ENCODE measurements at regions not wholly inside any gene's neighbourhood (a gene's known extent, or its start where the extent isn't known, plus 50 kb on each side); places are given as distances from the start of the nearest gene placed in this dataset.

DNA sequence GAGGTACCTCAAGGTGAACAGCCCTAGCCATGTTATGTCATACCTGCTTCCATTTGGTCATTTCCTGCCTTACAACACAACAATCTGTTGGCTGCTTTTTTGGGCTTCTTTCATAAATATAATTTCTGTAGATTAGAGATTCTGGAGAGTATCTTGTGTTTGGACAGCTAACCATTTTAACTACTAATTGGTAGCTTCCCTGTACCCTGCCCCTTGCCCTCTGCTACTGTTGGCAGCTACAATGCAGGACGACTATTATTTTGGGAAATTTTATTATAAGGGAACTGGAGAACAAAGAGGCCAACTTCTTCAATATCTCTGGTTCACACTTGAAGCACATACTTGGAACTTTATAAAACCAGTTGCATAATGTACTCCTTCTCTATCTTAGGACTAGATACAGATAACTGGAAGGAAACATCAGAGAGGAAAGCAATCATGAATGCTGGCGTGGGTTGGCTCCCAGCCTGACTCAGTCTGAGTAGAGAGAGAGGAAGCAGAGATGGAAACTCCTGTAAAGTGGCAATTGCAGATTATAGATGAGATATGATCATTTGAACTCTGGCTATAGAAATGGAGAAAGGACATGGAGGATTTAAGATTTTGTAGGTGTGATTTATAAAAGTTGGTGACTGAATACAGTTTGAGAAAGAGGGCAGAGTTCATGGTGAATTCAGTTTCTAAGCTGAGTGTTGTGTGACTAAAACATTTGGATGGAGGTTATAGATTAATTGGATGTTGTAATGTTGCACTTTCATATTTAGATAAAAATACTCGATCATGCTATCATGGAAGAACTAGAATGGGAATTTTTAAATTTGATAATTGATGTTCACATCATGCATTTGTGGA lies 74.5 kb downstream of the MDH1 start:
- TF ChIP-seq SUZ12 (IDR thresholded peaks at IDR 0.05) (no peak), FOXM1 (IDR thresholded peaks at IDR 0.05; ENCODE audit: borderline replicate concordance) (no peak), CTBP1 (IDR thresholded peaks at IDR 0.05; ENCODE audit: borderline replicate concordance) (no peak), HDGF (IDR thresholded peaks at IDR 0.05; ENCODE audit: borderline replicate concordance) (no peak), ARNT (IDR thresholded peaks at IDR 0.05) (no peak), LEF1 (IDR thresholded peaks at IDR 0.05; ENCODE audit: borderline replicate concordance) (no peak), L3MBTL2 (conservative IDR thresholded peaks at IDR 0.05) (no peak), SP1 (IDR thresholded peaks at IDR 0.05) (no peak), ZNF384 (IDR thresholded peaks at IDR 0.05) (no peak), FOXK2 (IDR thresholded peaks at IDR 0.05) (no peak)
